HG02678 (cell line): ENCODE measurements at regions not wholly inside any gene's neighbourhood (a gene's known extent, or its start where the extent isn't known, plus 50 kb on each side); places are given as distances from the start of the nearest gene placed in this dataset.

Experiments
- ATAC-seq: cut with Tn5 transposase; IDR thresholded peaks from one replicate; pipeline ENCODE4 v1.9.1; 2021; ENCODE audit warnings: mild to moderate bottlenecking, moderate library complexity; ENCODE audit not compliant: unreplicated experiment

DNA sequence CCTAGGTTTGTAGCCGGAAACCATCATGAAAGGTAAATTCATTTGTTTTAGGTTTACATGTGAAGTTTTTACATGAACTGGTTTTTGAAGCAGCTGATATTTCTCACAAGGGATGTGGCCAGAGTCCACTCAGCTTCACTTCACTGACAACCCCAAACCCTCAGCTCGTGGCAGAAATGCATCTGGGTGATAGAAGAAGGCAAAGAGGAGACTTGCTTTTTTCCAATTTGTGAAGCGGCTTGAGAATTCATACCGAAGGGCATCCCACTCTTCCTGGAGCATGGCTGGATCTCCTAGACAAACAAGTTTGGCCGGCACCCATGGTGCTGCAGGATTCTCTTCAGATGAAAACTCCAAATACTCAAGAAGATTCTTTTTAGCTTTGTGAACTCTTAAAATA lies 392.8 kb upstream of the CNR1 start:
- ATAC-seq: no peak

DNA sequence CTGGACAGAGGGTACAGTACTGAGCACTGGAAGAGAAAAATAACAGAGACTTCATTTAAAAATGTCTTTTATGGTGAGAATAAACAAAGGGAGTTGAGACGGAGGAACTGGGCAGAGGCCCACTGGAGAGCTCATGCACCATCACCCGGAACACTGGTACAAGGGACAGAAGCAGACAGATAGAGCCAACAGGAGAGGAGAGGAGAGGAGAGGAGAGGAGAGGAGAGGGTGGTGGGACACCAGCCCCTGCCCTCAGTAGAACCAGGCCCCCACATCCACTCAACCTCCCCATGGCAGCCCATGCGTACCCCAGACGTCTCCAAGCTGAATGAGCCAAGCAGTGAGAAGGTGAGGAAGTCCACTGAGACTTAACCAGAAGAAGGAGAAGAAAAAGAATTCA lies 390.5 kb upstream of the CNR1 start:
- ATAC-seq: no peak

DNA sequence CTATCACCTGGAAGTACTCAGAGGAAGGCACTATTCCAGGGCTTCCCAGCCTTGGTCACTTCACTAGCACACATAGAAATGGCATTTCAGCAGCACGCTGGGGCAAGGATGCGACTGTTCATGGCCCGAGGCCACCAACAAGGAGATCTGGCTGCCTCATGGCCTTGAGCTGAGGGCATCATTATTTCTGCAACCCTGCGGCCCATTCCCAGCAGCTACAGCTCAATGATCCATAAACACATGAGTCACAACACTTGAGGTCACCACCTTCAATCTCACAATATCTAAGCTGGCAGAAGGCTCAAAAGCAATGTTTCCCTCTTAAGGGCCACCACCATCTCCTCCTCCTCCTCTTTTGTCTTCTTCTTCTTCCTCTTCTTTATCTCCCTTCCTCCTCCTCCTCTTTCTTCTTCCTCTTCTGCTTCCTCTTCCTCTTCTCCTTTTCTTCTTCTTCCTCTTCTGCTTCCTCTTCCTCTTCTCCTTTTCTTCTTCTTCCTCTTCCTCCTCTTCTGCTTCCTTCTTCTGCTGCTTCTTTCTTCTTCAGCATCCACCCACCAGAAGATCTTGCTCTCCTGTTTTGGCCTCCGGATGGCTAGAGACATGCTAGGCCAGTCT lies 382.9 kb upstream of the CNR1 start:
- ATAC-seq: no peak

DNA sequence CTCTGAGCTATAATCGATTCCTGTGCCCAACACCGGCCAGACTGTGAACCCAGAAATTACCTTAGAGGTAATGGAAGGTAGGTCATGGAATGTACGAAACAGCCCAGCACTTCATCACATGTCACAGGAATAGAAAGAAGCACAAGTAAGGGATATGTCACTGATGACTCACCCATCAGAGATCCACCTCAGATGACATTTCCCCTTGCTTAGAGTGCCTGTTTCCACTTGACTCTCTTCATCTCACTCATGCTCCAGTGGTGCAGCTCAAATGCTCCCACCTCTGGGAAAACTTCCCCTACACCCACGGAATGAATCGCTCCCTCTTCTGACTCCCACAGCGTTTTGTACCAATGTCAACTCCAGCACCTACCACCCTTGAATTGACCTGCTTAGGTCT lies 381.6 kb upstream of the CNR1 start:
- no peak for ATAC-seq

DNA sequence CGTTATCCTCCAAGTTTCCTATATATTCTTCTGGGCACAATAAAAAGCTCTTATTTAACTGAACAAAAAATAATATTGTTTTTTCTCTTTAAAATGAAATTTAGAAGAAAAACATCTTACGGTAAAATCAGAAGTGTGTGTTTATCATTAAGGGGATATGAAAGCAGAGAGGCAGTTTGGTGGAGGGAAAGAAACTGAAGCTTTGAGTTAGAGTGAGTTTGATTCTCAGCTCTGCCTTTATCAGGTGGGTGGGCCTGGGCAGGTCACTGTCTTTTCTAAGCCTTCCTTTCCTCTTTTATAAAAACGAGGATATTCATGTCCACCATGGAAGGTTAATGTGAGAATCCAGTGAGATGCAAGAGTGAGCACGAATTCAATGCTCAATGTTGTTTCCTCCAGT lies 379.8 kb upstream of the CNR1 start:
- ATAC-seq: no peak

GRCh38 chr6:88544986-88545612 lies 379.0 kb upstream of the CNR1 start:
- ATAC-seq: no peak

- no peak for ATAC-seq
These were observed 373.2 kb upstream of the CNR1 start for GRCh38 chr6:88539295-88539764.

DNA sequence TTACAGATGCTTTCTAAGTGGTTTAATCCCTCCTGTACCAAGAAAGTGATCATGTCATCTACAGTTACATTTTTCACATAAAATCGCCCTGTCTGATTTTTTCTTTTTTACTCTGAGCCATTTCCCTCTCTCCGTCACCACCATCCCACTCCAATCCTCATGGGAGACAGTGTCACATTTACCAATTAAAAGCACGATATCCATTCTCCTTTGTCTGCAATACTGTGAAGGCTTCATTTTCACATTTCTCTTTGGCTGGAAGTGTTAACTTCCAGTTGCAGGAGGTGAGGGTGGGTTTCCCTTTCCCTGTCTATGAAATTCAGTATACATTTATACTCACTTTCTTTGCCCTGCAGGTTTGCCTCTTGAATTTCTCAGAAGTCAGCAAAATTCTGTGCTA lies 372.7 kb upstream of the CNR1 start:
- no peak for ATAC-seq

DNA sequence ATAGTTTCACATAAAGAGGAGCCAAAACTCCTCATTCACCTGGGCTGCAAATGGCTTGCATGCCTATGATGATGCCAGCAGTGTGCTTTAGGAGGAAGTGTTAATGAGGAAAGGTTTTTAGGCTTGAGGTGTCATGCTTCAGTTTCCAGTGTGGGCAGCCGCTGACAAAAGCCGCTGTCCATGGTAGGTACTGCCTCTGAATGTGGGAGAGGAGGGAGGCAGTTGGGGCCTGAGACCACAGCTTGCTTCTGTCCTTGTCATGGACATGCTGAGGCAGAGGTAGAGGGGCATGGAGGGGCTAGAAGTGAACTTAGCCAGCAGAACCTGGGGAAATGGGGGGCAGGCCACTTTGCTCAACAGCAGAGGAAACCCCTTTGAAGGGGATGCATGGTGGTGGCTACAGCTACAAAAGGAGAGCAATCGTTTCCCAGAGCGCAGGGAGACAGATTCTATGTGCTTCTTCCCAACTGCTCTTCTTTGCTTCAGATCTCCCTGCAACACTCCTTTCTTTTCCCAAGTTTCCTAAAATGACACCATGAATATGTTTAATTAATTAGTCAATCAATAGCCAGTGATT lies 372.1 kb upstream of the CNR1 start:
- no peak for ATAC-seq

DNA sequence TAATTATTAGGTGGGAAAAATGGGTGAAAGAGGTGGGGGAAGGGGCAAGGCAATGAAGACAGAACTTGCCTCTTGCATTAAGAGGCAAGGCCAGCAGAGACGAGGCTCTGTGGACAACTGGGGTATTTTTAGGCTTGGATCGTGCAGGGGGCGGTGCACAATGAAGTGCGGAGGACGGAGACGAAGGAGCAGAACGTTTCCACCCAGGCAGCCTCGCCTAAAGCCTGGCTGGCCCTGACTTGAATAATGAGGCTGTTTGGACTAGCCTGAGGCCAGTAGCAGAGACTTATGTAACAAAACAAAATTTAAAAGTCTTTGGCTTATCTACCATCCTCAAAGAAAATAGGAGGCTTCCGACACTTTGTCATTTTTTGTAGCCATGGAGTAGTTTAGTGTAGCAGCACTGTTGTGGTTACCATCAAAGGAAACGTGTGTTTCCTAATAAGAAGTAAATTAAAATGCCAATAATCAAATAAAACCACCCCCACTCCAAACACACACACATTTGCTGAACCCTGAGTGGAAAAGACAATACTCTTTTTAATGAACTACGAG lies 370.0 kb upstream of the CNR1 start:
- ATAC-seq: no peak

- no peak for ATAC-seq
These were observed 369.2 kb upstream of the CNR1 start for GRCh38 chr6:88535306-88535705.

GRCh38 chr6:88532241-88532860 lies 366.2 kb upstream of the CNR1 start:
- no peak for ATAC-seq

DNA sequence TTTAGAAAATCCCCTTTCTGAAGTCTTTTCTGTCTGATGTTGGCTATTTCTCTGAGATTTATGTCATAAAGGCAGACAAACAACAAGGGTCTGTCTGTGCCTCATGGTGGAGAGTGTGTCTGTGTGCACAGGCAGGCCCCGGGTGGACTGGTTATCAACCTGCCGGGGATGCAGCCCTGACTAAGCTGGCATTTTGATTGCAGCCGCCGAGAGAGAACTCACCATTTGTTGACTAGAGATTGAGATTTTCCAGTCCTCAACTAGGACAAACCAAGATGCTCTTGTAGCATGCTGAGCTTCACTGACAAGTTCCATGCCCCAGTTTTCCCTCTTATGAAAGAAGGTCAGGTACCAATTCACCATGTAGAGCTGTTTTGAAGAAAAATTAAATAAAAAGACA lies 363.6 kb upstream of the CNR1 start:
- no peak for ATAC-seq

- no peak for ATAC-seq
These were observed 354.3 kb upstream of the CNR1 start for GRCh38 chr6:88520445-88520844.

- ATAC-seq: no peak
These were observed 353.8 kb upstream of the CNR1 start for GRCh38 chr6:88520017-88520338.

GRCh38 chr6:88519301-88520016 lies 353.3 kb upstream of the CNR1 start:
- no peak for ATAC-seq

DNA sequence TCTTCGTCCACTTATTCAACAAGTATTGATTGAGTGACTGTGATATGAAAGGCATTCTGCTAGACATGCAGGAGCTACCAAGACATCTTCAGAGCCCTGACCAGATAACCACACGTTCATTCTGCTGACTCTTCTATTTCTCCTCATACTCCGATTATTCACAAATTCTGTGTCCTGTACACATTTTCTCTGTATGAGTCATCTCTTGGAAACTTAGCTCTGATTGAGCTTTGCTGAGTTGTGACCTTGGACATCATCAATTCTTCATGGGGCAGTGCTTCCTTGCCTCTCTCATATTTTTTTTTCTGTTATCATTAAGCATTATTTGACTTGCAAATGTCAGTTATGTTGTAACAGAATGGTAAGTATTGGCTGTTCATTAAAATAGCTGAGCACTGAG lies 351.6 kb upstream of the CNR1 start:
- no peak for ATAC-seq

DNA sequence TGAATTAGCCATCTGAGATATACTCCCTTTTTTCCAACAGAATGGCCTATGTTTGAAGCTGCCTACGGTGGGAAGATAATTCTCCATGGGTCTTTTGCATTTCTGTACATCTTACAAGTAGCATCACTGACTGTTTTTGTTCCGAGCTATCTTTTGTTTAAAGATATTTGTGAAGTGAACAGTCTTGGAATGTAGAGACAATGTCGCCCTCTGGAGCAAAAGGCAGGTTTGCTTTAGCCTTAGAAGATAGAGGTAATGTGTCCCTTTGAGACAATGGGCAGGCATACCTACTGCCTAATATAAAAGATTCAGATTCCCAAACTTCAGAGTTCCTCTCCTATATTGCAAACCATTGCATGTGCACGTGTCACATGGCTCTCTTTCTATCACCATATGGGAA lies 347.8 kb upstream of the CNR1 start:
- no peak for ATAC-seq

- no peak for ATAC-seq
These were observed 347.3 kb upstream of the CNR1 start for GRCh38 chr6:88513471-88513870.

GRCh38 chr6:88512951-88513350 lies 346.8 kb upstream of the CNR1 start:
- no peak for ATAC-seq

DNA sequence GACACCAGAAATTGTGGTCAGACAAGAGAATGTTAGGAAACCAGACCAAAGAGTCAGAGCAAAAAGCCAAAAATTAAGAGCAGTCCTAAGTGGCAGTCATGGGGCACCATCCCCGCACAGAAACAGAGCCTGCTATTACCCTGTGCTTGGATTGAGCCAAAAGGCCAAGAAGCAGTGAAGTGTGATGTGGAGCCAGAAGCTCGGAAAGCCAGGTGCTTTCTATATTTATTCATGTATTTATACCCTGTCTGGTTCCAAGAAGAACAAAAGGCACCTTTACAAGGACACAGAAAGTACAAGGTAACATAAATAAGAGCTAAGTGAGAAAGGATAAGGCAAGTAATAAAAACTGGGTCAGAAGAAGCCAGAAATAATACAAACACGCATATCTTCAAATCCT lies 336.2 kb upstream of the CNR1 start:
- ATAC-seq: no peak
